Neutrophil (primary cell): ENCODE measurements at regions not wholly inside any gene's neighbourhood (a gene's known extent, or its start where the extent isn't known, plus 50 kb on each side); places are given as distances from the start of the nearest gene placed in this dataset.

Experiments
- H3K27ac ChIP-seq: fragments of 200-600 bp; sonication (generic); 2 replicates; pipeline ENCODE4 v1.5.1; 2016; ENCODE audit warnings: mild to moderate bottlenecking, moderate library complexity
- H3K27me3 ChIP-seq: fragments of 200-600 bp; sonication (generic); 2 replicates; pipeline ENCODE4 v1.6.0; 2016; ENCODE audit warnings: mild to moderate bottlenecking
- H3K36me3 ChIP-seq: fragments of 200-600 bp; sonication (generic); 2 replicates; pipeline ENCODE4 v1.5.1; 2017
- H3K4me1 ChIP-seq, 2 experiments: fragments of 200-600 bp in 1 of 2; sonication (generic) in 1 of 2; 1 replicate in 1 of 2; 2 replicates in 1 of 2; pipeline versions ENCODE4 v1.5.1 to v1.6.1; 2013 to 2016; ENCODE audit warnings: low read depth in 1 of 2, low read length in 1 of 2, mild to moderate bottlenecking in 1 of 2, moderate library complexity in 1 of 2; ENCODE audit not compliant: control insufficient read depth in 1 of 2, insufficient read depth in 1 of 2
- H3K4me3 ChIP-seq, 2 experiments: fragments of 200-600 bp in 1 of 2; sonication (generic) in 1 of 2; 1 replicate in 1 of 2; 2 replicates in 1 of 2; pipeline ENCODE4 v1.5.1; 2013 to 2016; ENCODE audit warnings: low read depth in 1 of 2, low read length in 1 of 2, mild to moderate bottlenecking in 1 of 2, moderate library complexity in 1 of 2
- H3K9me3 ChIP-seq: fragments of 200-600 bp; sonication (generic); 2 replicates; pipeline ENCODE4 v1.5.1; 2016
- CTCF ChIP-seq: fragments of 200-600 bp; sonication (generic); IDR thresholded peaks from 2 replicates; pipeline ENCODE4 v1.5.1; 2016; ENCODE audit warnings: antibody characterized with exemption

- H3K27me3 ChIP-seq = no peaks in the 10 kb centered on the region
Measured at GRCh38 chr2:59910166-59910565, 643.3 kb downstream of the BCL11A start.

DNA sequence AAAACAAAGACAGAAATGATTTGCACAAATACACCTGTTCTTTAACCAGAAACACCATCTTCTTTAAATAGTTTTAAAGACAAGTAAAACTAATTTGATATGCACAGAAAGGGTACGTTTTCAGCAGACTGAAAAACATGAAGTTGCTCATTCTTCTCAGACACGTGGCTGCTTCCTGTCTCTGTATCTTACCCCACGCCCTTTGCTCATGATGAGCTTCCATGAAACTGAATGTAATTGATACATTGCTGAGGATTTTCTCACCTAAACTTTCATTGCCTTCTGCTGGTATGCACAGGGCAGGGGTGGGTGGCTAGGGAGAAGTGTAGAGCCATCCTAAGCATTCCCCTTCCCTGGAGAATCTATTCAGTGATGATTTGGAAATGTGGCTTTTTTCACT is 644.3 kb downstream of the BCL11A start:
- H3K4me1 ChIP-seq = peaks cover 1 to 2% of the 10 kb centered on the region in 2 experiments
- H3K4me3 ChIP-seq = no peak overlapping the region

More at GRCh38 chr2:59910166-59910565, 643.3 kb downstream of the BCL11A start:
- TF ChIP-seq CTCF = no peak
- Histone ChIP-seq H3K36me3 (no peaks in the 10 kb centered on the region), H3K4me3 (no peak overlapping the region), H3K4me1 (peaks cover 12% of the 10 kb centered on the region in 2 experiments), H3K27ac (no peak overlapping the region), H3K9me3 (no peaks in the 10 kb centered on the region)

DNA sequence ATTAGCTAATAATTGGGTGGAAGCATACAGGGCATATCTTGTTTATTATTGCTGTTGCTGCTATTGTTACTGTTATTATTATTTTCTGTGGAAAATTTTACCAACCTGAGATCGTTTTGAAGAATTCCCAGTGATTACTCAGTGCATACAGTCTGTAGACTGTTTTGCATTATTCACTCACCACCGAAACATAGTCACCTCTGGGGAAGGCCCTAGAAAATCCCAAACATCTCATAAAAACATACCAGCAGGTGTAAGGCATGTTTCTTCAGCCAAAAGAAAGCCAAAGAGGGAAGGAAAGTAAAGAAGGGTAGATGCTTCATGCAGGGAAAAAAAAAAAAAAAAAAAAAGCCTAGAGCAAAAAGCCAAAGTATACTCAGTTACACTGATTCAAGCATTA is 647.7 kb downstream of the BCL11A start:
- no peak overlapping the region for H3K4me3 ChIP-seq

More for the DNA sequence above, 644.3 kb downstream of the BCL11A start:
- H3K27me3 ChIP-seq = no peaks in the 10 kb centered on the region
- TF ChIP-seq CTCF = no peak
- H3K36me3 ChIP-seq = no peaks in the 10 kb centered on the region
- no peak overlapping the region for H3K27ac ChIP-seq
- H3K9me3 ChIP-seq = no peaks in the 10 kb centered on the region

DNA sequence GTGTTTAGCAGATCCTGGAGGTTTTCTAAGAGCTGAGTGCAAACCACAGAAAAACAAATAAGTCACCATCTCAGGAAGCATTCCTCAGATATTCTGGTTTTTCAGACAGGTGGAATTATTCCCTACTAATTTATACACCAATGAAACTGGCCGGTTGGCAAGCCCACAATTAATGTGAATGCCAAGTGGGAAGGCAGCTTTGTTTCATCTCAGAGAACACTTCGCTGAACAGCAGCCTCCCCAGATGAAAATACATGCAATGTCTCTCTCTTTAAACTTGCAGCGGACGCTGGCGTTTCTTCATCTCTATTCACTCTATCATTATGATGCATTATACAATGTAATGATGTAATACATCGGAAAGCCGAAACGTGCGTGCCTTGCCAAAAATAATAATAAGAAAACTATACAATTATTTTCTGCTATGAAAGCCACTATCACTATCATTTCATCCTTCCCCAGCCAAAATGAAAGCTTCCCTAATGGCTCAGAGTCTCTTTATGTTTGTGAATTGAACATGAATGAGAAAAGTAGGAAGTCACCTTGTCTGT is 649.4 kb downstream of the BCL11A start:
- Histone ChIP-seq H3K4me1 (no peaks in the 10 kb centered on the region), H3K4me3 (no peak overlapping the region), H3K27me3 (no peaks in the 10 kb centered on the region), H3K9me3 (no peaks in the 10 kb centered on the region), H3K27ac (no peak overlapping the region), H3K36me3 (no peaks in the 10 kb centered on the region)
- no peak for TF ChIP-seq CTCF

More for the DNA sequence above, 647.7 kb downstream of the BCL11A start:
- H3K36me3 ChIP-seq = no peaks in the 10 kb centered on the region
- no peak for TF ChIP-seq CTCF
- no peaks in the 10 kb centered on the region for H3K27me3 ChIP-seq
- H3K4me1 ChIP-seq = no peaks in the 10 kb centered on the region
- H3K9me3 ChIP-seq = no peaks in the 10 kb centered on the region
- H3K27ac ChIP-seq = no peak overlapping the region

- Histone ChIP-seq H3K4me1 (no peaks in the 10 kb centered on the region), H3K4me3 (no peak overlapping the region), H3K27ac (no peak overlapping the region), H3K9me3 (no peaks in the 10 kb centered on the region), H3K36me3 (no peaks in the 10 kb centered on the region), H3K27me3 (no peaks in the 10 kb centered on the region)
- TF ChIP-seq CTCF = no peak
Measured at GRCh38 chr2:59900728-59901452, 652.6 kb downstream of the BCL11A start.
